Prostate gland (tissue), 2 donors: ENCODE measurements at regions not wholly inside any gene's neighbourhood (a gene's known extent, or its start where the extent isn't known, plus 50 kb on each side); places are given as distances from the start of the nearest gene placed in this dataset.
"Not testable (repeated sequence)": the region's sequence is repeated elsewhere in the genome, so short reads cannot be mapped to it uniquely, and the experiment has no call there.

Experiments used
- DNase-seq: peaks from one replicate; pipeline ENCODE4 v3.0.0-alpha.2; 2019; ENCODE audit warnings: low spot score
- H3K27ac ChIP-seq, 2 donors: fragments of 200-600 bp; sonication (generic); 2 replicates each; pipeline ENCODE4 v1.5.1; 2017 to 2019
- H3K27me3 ChIP-seq: fragments of 200-600 bp; sonication (generic); replicated peaks from 2 replicates; pipeline ENCODE4 v1.5.1; 2019; ENCODE audit not compliant: insufficient read depth
- H3K36me3 ChIP-seq, 2 donors: fragments of 200-600 bp; sonication (generic); 1 replicate in 1 of 2; 2 replicates in 1 of 2; pipeline versions ENCODE4 v1.5.1 to v1.8.1; 2017 to 2019
- H3K4me1 ChIP-seq: fragments of 200-600 bp; sonication (generic); replicated peaks from 2 replicates; pipeline ENCODE4 v1.5.1; 2019
- H3K4me3 ChIP-seq, 2 donors: fragments of 200-600 bp; sonication (generic); 2 replicates each; pipeline ENCODE4 v1.5.1; 2017 to 2019
- H3K9me3 ChIP-seq: fragments of 200-600 bp; sonication (generic); 2 replicates; pipeline ENCODE4 v1.5.1; 2017
- POLR2A ChIP-seq: fragments of 450-650 bp; IDR thresholded peaks from one replicate; pipeline ENCODE4 v1.6.1; 2016; ENCODE audit warnings: antibody characterized with exemption, mild to moderate bottlenecking
- POLR2AphosphoS5 ChIP-seq: sonication (generic); formaldehyde crosslinking; IDR thresholded peaks from one replicate; pipeline ENCODE4 v1.6.1; 2017; ENCODE audit warnings: antibody characterized with exemption
- WGBS: methylation state at CpG from one replicate; pipeline ENCODE4 v1.1.5; 2018; 5-methylcytosine and 5-hydroxymethylcytosine counted together
- intact Hi-C: fragments of 100-400 bp; cut with DNase I; formaldehyde crosslinking; loops from one replicate; pipeline ENCODE4 v1.14.2; 2022
- TF ChIP-seq, protein P1 (sequence below), 4 experiments: fragments of 200-600 bp in 2 of 4; fragments of 450-650 bp in 2 of 4; sonication (generic) in 2 of 4; IDR thresholded peaks; 1 replicate in 3 of 4; 2 replicates in 1 of 4; pipeline ENCODE4 v1.5.1; 2016 to 2019; ENCODE audit warnings: antibody characterized with exemption in 4 of 4, mild to moderate bottlenecking in 2 of 4, moderate library complexity in 2 of 4

DNA sequence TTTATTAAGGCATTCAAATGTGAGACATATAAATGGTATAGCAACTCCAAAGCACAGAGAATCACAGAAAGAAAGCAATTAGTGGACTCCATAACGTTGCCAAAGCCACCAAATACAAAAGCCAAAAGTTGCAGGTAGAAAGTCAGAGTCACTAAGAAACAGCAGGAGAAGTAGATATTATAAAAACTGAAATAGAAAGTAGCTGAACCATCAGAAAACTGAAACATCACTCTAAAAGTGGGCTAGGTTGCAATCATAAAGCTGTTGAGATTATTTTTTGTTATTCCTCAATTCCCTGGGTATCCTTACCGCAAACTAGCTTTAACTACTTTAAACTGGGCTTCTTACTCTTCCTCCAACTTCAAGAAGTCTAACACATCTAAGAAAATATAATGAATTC lies 108.1 kb upstream of the ARRDC3 start:
- intact Hi-C loops = no loop called here
- no peaks in the 10 kb centered on the region for H3K9me3 ChIP-seq
- no peak overlapping the region for H3K27ac ChIP-seq
- TF ChIP-seq POLR2AphosphoS5 = no peak
- TF ChIP-seq POLR2A = no peak
- DNase-seq = no peak
- no peaks in the 10 kb centered on the region for H3K27me3 ChIP-seq
- H3K36me3 ChIP-seq = no peaks in the 10 kb centered on the region
- no peak overlapping the region for H3K4me3 ChIP-seq
- H3K4me1 ChIP-seq = no peaks in the 10 kb centered on the region
- 77% methylated on average over 2 of the region's 2 CpGs for WGBS

DNA sequence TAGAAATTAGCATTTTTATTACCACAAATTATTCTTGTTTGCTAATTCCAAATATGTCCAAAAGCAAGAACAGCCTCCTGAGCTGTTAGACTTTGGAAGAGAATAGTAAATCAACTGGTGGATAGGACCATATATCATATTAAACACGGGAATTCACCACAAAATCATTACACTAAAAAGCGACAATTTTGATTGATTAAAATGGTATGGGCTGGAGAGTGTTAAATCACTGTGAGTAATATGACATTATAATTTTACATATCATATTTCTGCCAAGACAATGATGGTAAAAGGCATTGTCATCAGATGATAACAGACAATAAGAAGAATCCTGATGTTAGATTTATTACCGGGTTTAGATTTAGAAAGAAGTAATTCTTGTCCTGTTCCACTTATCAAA lies 107.2 kb upstream of the ARRDC3 start:
- 88% methylated on average over 3 of the region's 3 CpGs for WGBS
- intact Hi-C loops = no loop called here
- no peak for DNase-seq
- TF ChIP-seq, protein P1, sequence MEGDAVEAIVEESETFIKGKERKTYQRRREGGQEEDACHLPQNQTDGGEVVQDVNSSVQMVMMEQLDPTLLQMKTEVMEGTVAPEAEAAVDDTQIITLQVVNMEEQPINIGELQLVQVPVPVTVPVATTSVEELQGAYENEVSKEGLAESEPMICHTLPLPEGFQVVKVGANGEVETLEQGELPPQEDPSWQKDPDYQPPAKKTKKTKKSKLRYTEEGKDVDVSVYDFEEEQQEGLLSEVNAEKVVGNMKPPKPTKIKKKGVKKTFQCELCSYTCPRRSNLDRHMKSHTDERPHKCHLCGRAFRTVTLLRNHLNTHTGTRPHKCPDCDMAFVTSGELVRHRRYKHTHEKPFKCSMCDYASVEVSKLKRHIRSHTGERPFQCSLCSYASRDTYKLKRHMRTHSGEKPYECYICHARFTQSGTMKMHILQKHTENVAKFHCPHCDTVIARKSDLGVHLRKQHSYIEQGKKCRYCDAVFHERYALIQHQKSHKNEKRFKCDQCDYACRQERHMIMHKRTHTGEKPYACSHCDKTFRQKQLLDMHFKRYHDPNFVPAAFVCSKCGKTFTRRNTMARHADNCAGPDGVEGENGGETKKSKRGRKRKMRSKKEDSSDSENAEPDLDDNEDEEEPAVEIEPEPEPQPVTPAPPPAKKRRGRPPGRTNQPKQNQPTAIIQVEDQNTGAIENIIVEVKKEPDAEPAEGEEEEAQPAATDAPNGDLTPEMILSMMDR (IDR thresholded peaks at IDR 0.05) = no peak
- TF ChIP-seq POLR2AphosphoS5 (no peak), POLR2A (no peak)
- Histone ChIP-seq H3K4me1 (no peaks in the 10 kb centered on the region), H3K36me3 (no peaks in the 10 kb centered on the region), H3K9me3 (no peaks in the 10 kb centered on the region), H3K27ac (no peak overlapping the region), H3K27me3 (no peaks in the 10 kb centered on the region), H3K4me3 (no peak overlapping the region)

DNA sequence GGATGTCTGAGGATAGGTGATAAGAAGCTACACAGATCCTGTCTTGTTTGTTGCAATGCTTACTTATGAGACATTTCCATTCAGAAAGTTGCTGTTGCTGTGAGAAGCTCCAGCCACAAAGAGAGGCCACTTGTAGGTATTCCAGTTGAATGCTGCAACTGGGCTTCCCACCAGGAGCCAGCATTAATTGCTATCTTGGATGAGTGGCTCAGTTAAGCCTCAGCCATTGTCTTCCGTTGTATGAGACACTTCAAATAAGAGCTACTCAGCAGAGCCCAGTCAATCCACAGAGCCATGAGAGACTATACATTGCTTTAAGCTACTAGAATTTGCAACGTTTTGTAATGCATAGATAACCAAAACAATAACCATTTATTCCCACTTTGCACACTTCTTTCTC lies 104.3 kb upstream of the ARRDC3 start:
- WGBS = 60% methylated on average over 2 of the region's 2 CpGs
- Histone ChIP-seq H3K9me3 (no peaks in the 10 kb centered on the region), H3K4me1 (no peaks in the 10 kb centered on the region), H3K27ac (no peak overlapping the region), H3K27me3 (no peaks in the 10 kb centered on the region), H3K36me3 (no peaks in the 10 kb centered on the region), H3K4me3 (no peak overlapping the region)
- intact Hi-C loops = no loop called here
- DNase-seq = no peak
- TF ChIP-seq, protein P1 (IDR thresholded peaks at IDR 0.05) = no peak
- TF ChIP-seq POLR2A = no peak
- no peak for TF ChIP-seq POLR2AphosphoS5

DNA sequence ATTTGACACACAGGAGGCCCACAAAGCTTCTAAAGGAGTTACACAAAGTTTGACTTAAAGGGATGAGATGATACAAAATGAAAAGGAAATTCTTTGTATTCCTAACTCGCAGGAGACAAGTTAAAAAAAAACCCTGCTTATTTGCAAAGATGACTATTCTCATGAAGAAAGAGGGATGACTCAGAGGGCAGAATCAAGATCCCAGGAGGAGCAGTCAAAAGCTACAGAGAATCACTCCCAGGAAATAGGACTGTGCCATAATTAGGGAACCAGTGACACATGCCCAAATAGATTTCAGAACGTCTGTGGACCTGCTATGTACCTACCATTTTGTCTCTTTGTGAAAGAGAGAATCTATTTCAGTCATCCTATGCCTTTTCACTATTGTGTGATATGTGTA lies 103.5 kb upstream of the ARRDC3 start:
- Histone ChIP-seq H3K27me3 (no peaks in the 10 kb centered on the region), H3K36me3 (no peaks in the 10 kb centered on the region), H3K4me3 (no peak overlapping the region), H3K9me3 (no peaks in the 10 kb centered on the region), H3K27ac (no peak overlapping the region), H3K4me1 (no peaks in the 10 kb centered on the region)
- intact Hi-C loops = no loop called here
- TF ChIP-seq POLR2AphosphoS5 = no peak
- TF ChIP-seq POLR2A = no peak
- TF ChIP-seq, protein P1 (IDR thresholded peaks at IDR 0.05) = no peak
- DNase-seq = no peak
- 60% methylated on average over 2 of the region's 2 CpGs for WGBS

DNA sequence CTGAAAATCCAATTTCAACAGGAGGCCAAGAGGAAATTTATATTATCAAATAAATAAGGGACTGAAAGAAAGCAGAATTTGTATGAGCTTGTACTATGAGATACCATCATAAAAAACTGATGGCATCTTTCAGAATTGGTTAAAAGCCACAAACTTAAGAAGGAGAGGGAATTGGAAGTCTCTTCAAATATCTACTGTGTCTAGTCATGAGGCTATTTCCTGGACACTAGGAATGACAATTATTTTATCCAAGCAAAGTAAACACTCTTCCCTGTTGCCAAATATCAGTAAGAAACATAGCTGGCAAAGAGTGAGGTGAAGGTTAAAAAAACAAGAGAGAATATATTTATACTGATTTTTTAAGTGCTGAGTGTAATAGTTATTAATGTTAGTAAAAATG lies 101.5 kb upstream of the ARRDC3 start:
- Histone ChIP-seq H3K9me3 (no peaks in the 10 kb centered on the region), H3K4me3 (no peak overlapping the region), H3K4me1 (no peaks in the 10 kb centered on the region), H3K36me3 (no peaks in the 10 kb centered on the region), H3K27ac (no peak overlapping the region), H3K27me3 (no peaks in the 10 kb centered on the region)
- intact Hi-C loops = no loop called here
- DNase-seq = no peak
- TF ChIP-seq, protein P1 (IDR thresholded peaks at IDR 0.05) = no peak
- TF ChIP-seq POLR2A (no peak), POLR2AphosphoS5 (no peak)

DNA sequence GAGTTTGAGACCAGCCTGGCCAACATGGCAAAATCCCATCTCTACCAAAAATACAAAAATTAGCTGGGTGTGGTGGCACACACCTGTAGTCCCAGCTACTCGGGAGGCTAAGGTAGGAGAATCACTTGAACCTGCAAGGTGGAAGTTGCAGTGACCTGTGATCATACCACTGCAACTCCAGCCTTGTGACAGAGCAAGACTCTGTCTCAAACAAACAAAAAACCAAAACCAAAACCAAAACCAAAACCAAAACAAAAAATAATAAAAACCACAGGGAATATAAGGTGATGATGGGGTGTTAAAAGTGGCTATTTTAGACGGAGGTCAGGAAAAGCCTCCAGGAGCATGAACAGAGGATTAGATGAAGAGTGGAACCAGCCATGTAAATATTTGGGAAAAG lies 96.3 kb upstream of the ARRDC3 start:
- H3K27ac ChIP-seq, DNase-seq, H3K4me3 ChIP-seq, intact Hi-C loops, H3K9me3 ChIP-seq, H3K27me3 ChIP-seq, H3K4me1 ChIP-seq, H3K36me3 ChIP-seq: not testable (repeated sequence)
- WGBS = 86% methylated on average over 2 of the region's 2 CpGs
